ENCODE measurements at regions not wholly inside any gene's neighbourhood (a gene's known extent, or its start where the extent isn't known, plus 50 kb on each side); places are given as distances from the start of the nearest gene placed in this dataset.

DNA sequence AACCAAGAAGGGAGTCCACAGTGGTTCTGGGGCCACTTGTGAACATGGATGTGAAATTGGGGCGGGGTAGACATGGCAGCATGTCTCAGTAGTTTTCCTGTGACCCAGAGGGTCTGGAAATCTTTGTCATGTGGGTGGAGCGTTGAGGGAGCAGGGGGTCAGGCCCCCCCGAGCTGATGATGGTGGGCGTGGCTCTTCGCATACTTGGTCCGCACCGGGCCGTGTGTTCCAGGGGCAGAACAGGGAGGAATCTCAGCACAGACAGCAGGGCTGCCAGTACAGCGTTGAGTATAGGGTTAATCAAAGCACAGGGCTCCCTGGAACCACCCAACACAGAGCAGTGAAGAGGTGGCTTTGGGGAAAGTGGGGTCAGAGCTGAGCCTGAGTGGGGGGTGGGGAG, 267.5 kb downstream of the SEC14L1 start:
- Histone ChIP-seq H3K4me3 (ENCODE audit: insufficient read depth, low read length) (no peak overlapping the region), H3K36me3 (ENCODE audit: insufficient read depth, low read length) (peaks cover 23% of the 10 kb centered on the region), H3K27me3 (ENCODE audit: insufficient read depth, low read length) (no peaks in the 10 kb centered on the region), H3K27ac (ENCODE audit: low read depth, low read length) (peak overlapping the region; percentile 47), H3K79me2 (ENCODE audit: insufficient read depth, low read length) (peaks cover 96% of the 10 kb centered on the region), H3K4me1 (ENCODE audit: insufficient read depth, low read length) (peaks cover 75% of the 10 kb centered on the region), H2AFZ (ENCODE audit: low read length) (no peak overlapping the region), H3K4me2 (ENCODE audit: insufficient read depth, low read length) (no peak overlapping the region), H4K20me1 (ENCODE audit: insufficient read depth, low read length) (peaks cover 25% of the 10 kb centered on the region), H3K9me3 (ENCODE audit: low read depth, low read length) (no peaks in the 10 kb centered on the region)
- TF ChIP-seq, protein P1, sequence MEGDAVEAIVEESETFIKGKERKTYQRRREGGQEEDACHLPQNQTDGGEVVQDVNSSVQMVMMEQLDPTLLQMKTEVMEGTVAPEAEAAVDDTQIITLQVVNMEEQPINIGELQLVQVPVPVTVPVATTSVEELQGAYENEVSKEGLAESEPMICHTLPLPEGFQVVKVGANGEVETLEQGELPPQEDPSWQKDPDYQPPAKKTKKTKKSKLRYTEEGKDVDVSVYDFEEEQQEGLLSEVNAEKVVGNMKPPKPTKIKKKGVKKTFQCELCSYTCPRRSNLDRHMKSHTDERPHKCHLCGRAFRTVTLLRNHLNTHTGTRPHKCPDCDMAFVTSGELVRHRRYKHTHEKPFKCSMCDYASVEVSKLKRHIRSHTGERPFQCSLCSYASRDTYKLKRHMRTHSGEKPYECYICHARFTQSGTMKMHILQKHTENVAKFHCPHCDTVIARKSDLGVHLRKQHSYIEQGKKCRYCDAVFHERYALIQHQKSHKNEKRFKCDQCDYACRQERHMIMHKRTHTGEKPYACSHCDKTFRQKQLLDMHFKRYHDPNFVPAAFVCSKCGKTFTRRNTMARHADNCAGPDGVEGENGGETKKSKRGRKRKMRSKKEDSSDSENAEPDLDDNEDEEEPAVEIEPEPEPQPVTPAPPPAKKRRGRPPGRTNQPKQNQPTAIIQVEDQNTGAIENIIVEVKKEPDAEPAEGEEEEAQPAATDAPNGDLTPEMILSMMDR (IDR thresholded peaks at IDR 0.05; ENCODE audit: extremely low read depth, low read depth, low read length): no peak
- DNase-seq (ENCODE audit: insufficient read length, low spot score, missing footprints): no peak

DNA sequence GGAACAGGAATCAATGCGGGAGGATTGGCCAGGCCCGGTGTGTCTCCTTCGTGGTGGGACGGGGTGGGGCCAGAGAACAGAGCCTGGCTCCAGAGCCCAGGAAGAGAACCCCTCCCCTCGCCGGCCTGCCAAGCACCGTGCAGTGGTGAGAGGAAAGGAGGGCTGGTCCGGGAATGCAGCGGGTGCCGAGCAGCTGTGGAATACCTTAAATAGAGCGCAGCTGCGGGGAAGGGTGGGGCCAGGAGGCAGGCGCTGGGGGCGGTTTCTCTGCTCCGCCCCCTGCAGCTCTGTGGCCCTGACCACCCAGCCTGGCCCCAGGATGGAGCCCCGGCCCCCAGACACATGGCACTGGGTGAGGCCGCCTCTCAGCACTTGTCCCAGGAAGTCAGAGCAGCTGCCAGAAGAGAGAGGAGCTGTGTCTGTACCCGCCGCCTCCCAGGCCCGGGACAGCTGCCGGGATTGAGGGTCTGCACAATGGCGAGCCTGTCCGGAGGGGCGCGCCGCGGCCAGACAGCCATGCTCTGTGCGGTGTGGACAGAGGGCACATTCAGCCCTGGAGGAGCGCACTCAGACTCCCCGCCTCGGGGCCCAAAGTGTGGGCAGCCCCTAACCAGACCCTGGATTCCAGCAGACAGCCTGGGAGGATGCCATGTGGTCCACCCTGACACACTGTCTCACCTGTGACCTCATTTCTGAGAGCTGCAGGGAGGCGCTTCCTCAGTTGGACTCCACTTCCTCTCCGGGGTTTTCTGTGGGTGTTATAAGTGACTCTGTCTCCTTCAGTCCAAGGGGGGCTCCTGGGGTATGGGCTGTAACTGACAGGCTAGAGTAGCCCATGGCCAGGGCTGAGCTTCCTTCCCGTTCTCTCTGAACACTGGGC, 268.8 kb downstream of the SEC14L1 start:
- H3K36me3 ChIP-seq (ENCODE audit: insufficient read depth, low read length): peaks cover 14% of the 10 kb centered on the region

DNA sequence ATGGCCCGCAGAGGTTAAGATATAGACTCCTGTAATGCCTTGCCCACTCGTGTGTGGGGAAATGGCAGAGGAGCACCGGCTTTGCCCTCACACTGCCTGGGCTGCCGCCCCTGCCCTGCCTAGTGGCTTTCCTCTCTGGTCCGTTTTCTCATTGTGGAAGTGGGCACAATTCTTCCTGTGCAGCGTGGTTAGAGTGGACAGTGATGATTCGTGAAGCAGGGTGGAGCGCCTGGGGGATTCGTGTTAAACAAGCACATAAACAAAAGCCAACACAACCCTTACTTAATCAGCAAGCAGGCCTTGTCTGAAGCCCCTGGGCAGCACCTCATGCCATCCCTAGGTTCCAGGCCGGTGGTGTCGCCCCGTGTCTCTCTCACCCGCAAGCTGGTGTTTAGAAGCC, 269.7 kb downstream of the SEC14L1 start:
- H3K4me1 ChIP-seq (ENCODE audit: insufficient read depth, low read length): peaks cover 60% of the 10 kb centered on the region
- no peak overlapping the region for H3K4me3 ChIP-seq (ENCODE audit: insufficient read depth, low read length)
- DNase-seq (ENCODE audit: insufficient read length, low spot score, missing footprints): no peak
- H3K27ac ChIP-seq (ENCODE audit: low read depth, low read length): peak overlapping the region; percentile 58
- no peaks in the 10 kb centered on the region for H3K27me3 ChIP-seq (ENCODE audit: insufficient read depth, low read length)
- no peaks in the 10 kb centered on the region for H3K9me3 ChIP-seq (ENCODE audit: low read depth, low read length)
- H4K20me1 ChIP-seq (ENCODE audit: insufficient read depth, low read length): peaks cover 25% of the 10 kb centered on the region
- H3K4me2 ChIP-seq (ENCODE audit: insufficient read depth, low read length): no peak overlapping the region
- peaks cover 94% of the 10 kb centered on the region for H3K79me2 ChIP-seq (ENCODE audit: insufficient read depth, low read length)
- H3K36me3 ChIP-seq (ENCODE audit: insufficient read depth, low read length): peaks cover 13% of the 10 kb centered on the region
- TF ChIP-seq, protein P1 (IDR thresholded peaks at IDR 0.05; ENCODE audit: extremely low read depth, low read depth, low read length): no peak
- no peak overlapping the region for H2AFZ ChIP-seq (ENCODE audit: low read length)

More for the DNA sequence above, 268.8 kb downstream of the SEC14L1 start:
- Histone ChIP-seq H3K27ac (ENCODE audit: low read depth, low read length) (peak overlapping the region; percentile 58), H3K27me3 (ENCODE audit: insufficient read depth, low read length) (no peaks in the 10 kb centered on the region), H3K79me2 (ENCODE audit: insufficient read depth, low read length) (peaks cover 95% of the 10 kb centered on the region), H3K9me3 (ENCODE audit: low read depth, low read length) (no peaks in the 10 kb centered on the region), H4K20me1 (ENCODE audit: insufficient read depth, low read length) (peaks cover 24% of the 10 kb centered on the region), H3K4me3 (ENCODE audit: insufficient read depth, low read length) (no peak overlapping the region), H2AFZ (ENCODE audit: low read length) (no peak overlapping the region), H3K4me2 (ENCODE audit: insufficient read depth, low read length) (no peak overlapping the region), H3K4me1 (ENCODE audit: insufficient read depth, low read length) (peaks cover 70% of the 10 kb centered on the region)
- DNase-seq (ENCODE audit: insufficient read length, low spot score, missing footprints): no peak
- TF ChIP-seq, protein P1 (IDR thresholded peaks at IDR 0.05; ENCODE audit: extremely low read depth, low read depth, low read length): no peak

DNA sequence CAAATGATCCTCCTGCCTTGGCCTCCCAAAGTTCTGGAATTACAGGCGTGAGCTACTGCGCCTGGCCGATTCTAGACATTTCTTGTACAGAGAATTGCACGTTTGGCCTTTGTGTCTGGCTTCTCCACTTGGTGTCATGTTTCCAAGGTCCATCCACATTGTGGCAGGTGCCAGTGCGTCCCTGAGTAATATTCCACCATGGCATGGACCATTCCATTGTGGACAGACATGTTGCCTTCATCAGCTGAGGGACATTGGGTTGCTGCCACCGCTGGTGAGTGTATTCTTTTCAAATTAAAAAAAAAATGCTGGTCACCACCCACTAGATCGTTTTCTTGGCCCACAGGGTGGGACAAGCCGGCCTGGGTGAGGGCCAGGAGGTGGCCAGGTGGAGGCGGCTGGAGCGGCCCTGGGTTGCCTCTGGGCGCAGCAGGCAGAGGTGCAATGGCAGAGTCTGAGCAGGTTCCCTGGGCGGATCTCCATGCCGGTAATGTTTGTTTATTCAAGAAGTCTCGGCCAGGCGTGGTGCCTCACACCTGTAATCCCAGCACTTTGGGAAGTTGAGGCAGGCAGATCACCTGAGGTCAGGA, 274.1 kb downstream of the SEC14L1 start:
- Histone ChIP-seq H3K4me2 (ENCODE audit: insufficient read depth, low read length) (no peak overlapping the region), H4K20me1 (ENCODE audit: insufficient read depth, low read length) (peaks cover 51% of the 10 kb centered on the region), H3K4me1 (ENCODE audit: insufficient read depth, low read length) (peaks cover 33% of the 10 kb centered on the region), H3K79me2 (ENCODE audit: insufficient read depth, low read length) (peaks cover 93% of the 10 kb centered on the region), H3K36me3 (ENCODE audit: insufficient read depth, low read length) (peaks cover 18% of the 10 kb centered on the region), H3K27me3 (ENCODE audit: insufficient read depth, low read length) (no peaks in the 10 kb centered on the region), H3K27ac (ENCODE audit: low read depth, low read length) (no peak overlapping the region), H2AFZ (ENCODE audit: low read length) (no peak overlapping the region), H3K4me3 (ENCODE audit: insufficient read depth, low read length) (no peak overlapping the region), H3K9me3 (ENCODE audit: low read depth, low read length) (no peaks in the 10 kb centered on the region)
- TF ChIP-seq, protein P1 (IDR thresholded peaks at IDR 0.05; ENCODE audit: extremely low read depth, low read depth, low read length): no peak
- DNase-seq (ENCODE audit: insufficient read length, low spot score, missing footprints): no peak
